ENCODE measurements at regions not wholly inside any gene's neighbourhood (a gene's known extent, or its start where the extent isn't known, plus 50 kb on each side); places are given as distances from the start of the nearest gene placed in this dataset.

- TF ChIP-seq USF2 (IDR thresholded peaks at IDR 0.05; ENCODE audit: low read depth, low read length) (no peak), USF2 (CRISPR knock-in tag; IDR thresholded peaks at IDR 0.05; ENCODE audit: borderline replicate concordance) (no peak), AGO2 (optimal IDR thresholded peaks at IDR 0.05; ENCODE audit: low read depth, low read length) (no peak), CBX5 (CRISPR knock-in tag; IDR thresholded peaks at IDR 0.05; ENCODE audit: borderline replicate concordance) (no peak), MBD4 (IDR thresholded peaks at IDR 0.05; ENCODE audit: borderline replicate concordance, low read length) (no peak), PREB (CRISPR knock-in tag; IDR thresholded peaks at IDR 0.05) (no peak), ZNF367 (CRISPR knock-in tag; IDR thresholded peaks at IDR 0.05; ENCODE audit: borderline replicate concordance) (no peak), ERF (CRISPR knock-in tag; IDR thresholded peaks at IDR 0.05) (no peak), ZNF121 (CRISPR knock-in tag; IDR thresholded peaks at IDR 0.05) (no peak), GATA4 (IDR thresholded peaks at IDR 0.05; ENCODE audit: borderline replicate concordance, low read depth) (no peak)
These were observed 79.8 kb upstream of the ZPLD1 start (continued) for GRCh38 chr3:102354818-102355515.

GRCh38 chr3:102356506-102356905 is 78.3 kb upstream of the ZPLD1 start:
- Histone ChIP-seq H3K4me3 (replicated peaks in 1 of 3; ENCODE audit: insufficient read depth in 1 of 3, low read depth in 2 of 3, low read length in 3 of 3) (no peak overlapping the region), H3K9me3 (ENCODE audit: low read length) (no peaks in the 10 kb centered on the region), H3K36me3 (replicated peaks in 1 of 2; ENCODE audit: control insufficient read depth in 1 of 2, insufficient read depth in 2 of 2, low read length in 2 of 2) (no peaks in the 10 kb centered on the region), H3K27me3 (ENCODE audit: control insufficient read depth in 1 of 2, insufficient read depth in 2 of 2, low read length in 2 of 2) (no peaks in the 10 kb centered on the region), H3K9ac (ENCODE audit: insufficient read depth, low read depth, low read length) (no peak overlapping the region), H3K4me2 (ENCODE audit: low read depth, low read length) (no peak overlapping the region), H3K27ac (ENCODE audit: extremely low read length, insufficient read depth, low read length) (no peak overlapping the region), H3K4me1 (ENCODE audit: insufficient read depth, low read length) (no peaks in the 10 kb centered on the region), H3K79me2 (ENCODE audit: insufficient read depth, low read length) (no peaks in the 10 kb centered on the region), H2AFZ (ENCODE audit: low read length) (no peak overlapping the region), H4K20me1 (ENCODE audit: insufficient read depth, low read length) (no peaks in the 10 kb centered on the region)
- ChIA-PET POLR2A (no interaction called here), CTCF (ENCODE audit: low intra/inter-chr PET ratio, low total read pairs) (no interaction called here)
- WGBS (ENCODE audit: low lambda C conversion rate) = 4% methylated on average over 2 of the region's 2 CpGs
- no TSS peak for BruUV-seq (replicated peaks)
- FAIRE-seq (no peak), DNase-seq (ENCODE audit: low spot score) (no peak), ATAC-seq (no peak)
- in situ Hi-C loops (cut with HindIII; ENCODE audit: extremely low pct_ligation_motif_present, low pct_unique_long_range_greater_than_20kb) (no loop called here), intact Hi-C loops (cut with micrococcal nuclease; ENCODE audit: unreplicated experiment) (no loop called here)
- no peak for TF ChIP-seq HCFC1 (IDR thresholded peaks at IDR 0.05; ENCODE audit: low read depth, low read length)
- TF ChIP-seq ZBTB34 (CRISPR knock-in tag; IDR thresholded peaks at IDR 0.05) = no peak
- no peak for TF ChIP-seq ARNT2 (CRISPR knock-in tag; IDR thresholded peaks at IDR 0.05; ENCODE audit: low read depth)
- TF ChIP-seq ZNF451 (CRISPR knock-in tag; IDR thresholded peaks at IDR 0.05) = no peak
- TF ChIP-seq ZNF687 (CRISPR knock-in tag; IDR thresholded peaks at IDR 0.05) = no peak
